GM12865 (cell line): ENCODE measurements at regions not wholly inside any gene's neighbourhood (a gene's known extent, or its start where the extent isn't known, plus 50 kb on each side); places are given as distances from the start of the nearest gene placed in this dataset.
A peak's percentile ranks its signal among the peaks of the same experiment; 100 is the strongest.

Experiments used
- DNase-seq: peaks from one replicate; pipeline ENCODE4 v3.0.0; 2010; ENCODE audit warnings: low read depth
- H3K4me3 ChIP-seq: 2 replicates; pipeline ENCODE4 v1.5.1; 2011; ENCODE audit warnings: mild to moderate bottlenecking, low read depth, low read length, control low read depth
- CTCF ChIP-seq: IDR thresholded peaks from 2 replicates; pipeline ENCODE4 v1.5.1; 2011; ENCODE audit warnings: low read length, control low read depth, low read depth, inconsistent platforms; ENCODE audit not compliant: insufficient read depth; ENCODE audit errors: missing control alignments

- H3K4me3 ChIP-seq = no peak overlapping the region
- no peak for DNase-seq
- no peak for TF ChIP-seq CTCF
Measured at GRCh38 chr11:123378096-123378495, 52.0 kb upstream of the GRAMD1B start.

- DNase-seq = no peak
- no peak for TF ChIP-seq CTCF
- no peak overlapping the region for H3K4me3 ChIP-seq
Measured at GRCh38 chr11:123377355-123377754, 52.7 kb upstream of the GRAMD1B start.

- DNase-seq = no peak
- TF ChIP-seq CTCF = no peak
- no peak overlapping the region for H3K4me3 ChIP-seq
Measured at GRCh38 chr11:123375832-123376231, 54.2 kb upstream of the GRAMD1B start.

- TF ChIP-seq CTCF = no peak
- H3K4me3 ChIP-seq = no peak overlapping the region
- DNase-seq = no peak
Measured at GRCh38 chr11:123374622-123374968, 55.5 kb upstream of the GRAMD1B start.

- DNase-seq = peak; percentile 37
- no peak for TF ChIP-seq CTCF
- H3K4me3 ChIP-seq = no peak overlapping the region
Measured at GRCh38 chr11:123373754-123374621, 56.1 kb upstream of the GRAMD1B start.

- no peak for DNase-seq
- no peak overlapping the region for H3K4me3 ChIP-seq
- no peak for TF ChIP-seq CTCF
Measured at GRCh38 chr11:123371506-123372297, 58.4 kb upstream of the GRAMD1B start.
